GM19395 (cell line): ENCODE measurements at regions not wholly inside any gene's neighbourhood (a gene's known extent, or its start where the extent isn't known, plus 50 kb on each side); places are given as distances from the start of the nearest gene placed in this dataset.

Experiments used
- ATAC-seq: cut with Tn5 transposase; IDR thresholded peaks from one replicate; pipeline ENCODE4 v1.9.1; 2021; ENCODE audit warnings: mild to moderate bottlenecking, moderate library complexity; ENCODE audit not compliant: unreplicated experiment

GRCh38 chr1:221408117-221408803 is 333.6 kb downstream of the DUSP10 start:
- ATAC-seq, result no peak

- ATAC-seq, result no peak
Measured at GRCh38 chr1:221411283-221411682, 330.6 kb downstream of the DUSP10 start.

GRCh38 chr1:221414772-221415539 is 326.9 kb downstream of the DUSP10 start:
- no peak for ATAC-seq

GRCh38 chr1:221415651-221416050 is 326.2 kb downstream of the DUSP10 start:
- no peak for ATAC-seq

- ATAC-seq, result no peak
Measured at GRCh38 chr1:221416142-221416541, 325.7 kb downstream of the DUSP10 start.

- no peak for ATAC-seq
Measured at GRCh38 chr1:221416723-221417122, 325.2 kb downstream of the DUSP10 start.

GRCh38 chr1:221418346-221418745 is 323.5 kb downstream of the DUSP10 start:
- no peak for ATAC-seq

- no peak for ATAC-seq
Measured at GRCh38 chr1:221419513-221420095, 322.3 kb downstream of the DUSP10 start.

GRCh38 chr1:221429264-221429663 is 312.6 kb downstream of the DUSP10 start:
- no peak for ATAC-seq

- no peak for ATAC-seq
Measured at GRCh38 chr1:221430152-221430960, 311.5 kb downstream of the DUSP10 start.

GRCh38 chr1:221431068-221431651 is 310.7 kb downstream of the DUSP10 start:
- no peak for ATAC-seq

- no peak for ATAC-seq
Measured at GRCh38 chr1:221431961-221432360, 309.9 kb downstream of the DUSP10 start.

GRCh38 chr1:221435504-221435904 is 306.4 kb downstream of the DUSP10 start:
- ATAC-seq, result peak; percentile 62

- no peak for ATAC-seq
Measured at GRCh38 chr1:221437171-221437570, 304.7 kb downstream of the DUSP10 start.

GRCh38 chr1:221437926-221438325 is 304.0 kb downstream of the DUSP10 start:
- no peak for ATAC-seq

- ATAC-seq, result peak; percentile 91
Measured at GRCh38 chr1:221439008-221439746, 302.7 kb downstream of the DUSP10 start.

GRCh38 chr1:221439747-221440501 is 302.0 kb downstream of the DUSP10 start:
- no peak for ATAC-seq

- no peak for ATAC-seq
Measured at GRCh38 chr1:221440658-221441057, 301.2 kb downstream of the DUSP10 start.

GRCh38 chr1:221442056-221442455 is 299.8 kb downstream of the DUSP10 start:
- ATAC-seq, result no peak
